ENCODE measurements at regions not wholly inside any gene's neighbourhood (a gene's known extent, or its start where the extent isn't known, plus 50 kb on each side); places are given as distances from the start of the nearest gene placed in this dataset.

DNA sequence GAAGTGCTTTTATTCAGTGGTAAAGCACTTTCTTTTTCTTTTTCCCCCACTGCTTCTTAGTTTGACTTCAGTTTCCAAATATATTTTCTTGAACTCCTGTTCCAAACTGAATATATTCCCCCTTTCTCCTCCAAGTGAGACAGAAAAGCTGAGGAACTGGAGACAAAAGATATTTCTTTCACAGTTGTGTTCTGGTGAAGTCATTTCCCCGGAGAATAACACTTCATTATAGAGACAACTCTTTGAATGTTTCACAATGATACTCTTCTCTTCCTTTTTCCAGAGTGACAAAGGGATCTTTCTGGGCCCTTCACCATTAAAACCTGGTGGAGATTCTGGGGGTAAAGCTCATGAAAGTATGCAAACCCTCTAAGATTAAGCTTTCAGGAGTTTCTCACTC is 860.8 kb upstream of the SLITRK5 start:
- in situ Hi-C loops (cut with HindIII; ENCODE audit: low pct_unique_long_range_greater_than_20kb, low sequenced_read_pairs): no loop called here
- TF ChIP-seq JUND (IDR thresholded peaks at IDR 0.05; ENCODE audit: low read depth): no peak
- DNase-seq (ENCODE audit: low read depth in 1 of 2, low spot score in 1 of 2): no peak

DNA sequence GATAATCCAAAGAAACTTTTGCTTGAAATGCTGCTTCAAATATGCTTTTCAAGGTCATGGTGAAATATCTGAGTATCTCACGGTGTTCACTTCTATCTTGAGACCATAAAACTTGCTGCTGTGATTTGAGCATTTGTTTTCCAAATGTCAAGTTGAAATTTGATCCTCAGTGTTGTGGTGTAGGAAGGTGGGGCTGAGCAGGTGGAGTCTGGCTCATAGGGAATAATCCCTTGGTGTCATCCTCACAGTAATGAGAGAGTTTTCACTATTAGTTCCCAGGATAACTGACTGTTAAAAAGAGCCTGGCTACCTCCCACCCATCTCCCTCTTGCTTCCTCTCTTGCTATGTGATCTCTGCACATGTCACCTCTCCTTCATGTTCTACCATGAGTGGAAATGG is 858.0 kb upstream of the SLITRK5 start:
- no peak for TF ChIP-seq JUND (IDR thresholded peaks at IDR 0.05; ENCODE audit: low read depth)
- DNase-seq (ENCODE audit: low read depth in 1 of 2, low spot score in 1 of 2): no peak
- in situ Hi-C loops (cut with HindIII; ENCODE audit: low pct_unique_long_range_greater_than_20kb, low sequenced_read_pairs): no loop called here

DNA sequence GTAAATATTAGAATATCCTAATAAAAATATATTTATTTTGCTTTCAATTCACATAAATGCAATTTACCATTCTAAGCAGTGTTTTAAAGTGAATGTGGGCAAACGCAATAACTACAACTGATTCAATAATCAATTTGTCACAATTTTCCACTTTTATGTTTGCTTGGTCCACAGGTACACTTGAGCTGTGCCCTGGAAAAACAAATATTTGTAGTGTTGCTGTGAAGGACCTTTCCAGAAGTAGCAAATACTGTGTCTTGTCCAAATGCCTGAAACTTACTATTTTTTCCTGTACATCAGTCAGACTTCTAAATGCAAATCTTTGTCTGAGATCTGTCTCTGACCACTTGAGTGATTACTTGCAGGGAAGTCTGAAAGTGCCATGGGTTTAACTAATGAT is 845.8 kb upstream of the SLITRK5 start:
- DNase-seq (ENCODE audit: low read depth in 1 of 2, low spot score in 1 of 2): peak in 1 of 2 experiments; percentile 10
- no peak for TF ChIP-seq JUND (IDR thresholded peaks at IDR 0.05; ENCODE audit: low read depth)
- in situ Hi-C loops (cut with HindIII; ENCODE audit: low pct_unique_long_range_greater_than_20kb, low sequenced_read_pairs): no loop called here

DNA sequence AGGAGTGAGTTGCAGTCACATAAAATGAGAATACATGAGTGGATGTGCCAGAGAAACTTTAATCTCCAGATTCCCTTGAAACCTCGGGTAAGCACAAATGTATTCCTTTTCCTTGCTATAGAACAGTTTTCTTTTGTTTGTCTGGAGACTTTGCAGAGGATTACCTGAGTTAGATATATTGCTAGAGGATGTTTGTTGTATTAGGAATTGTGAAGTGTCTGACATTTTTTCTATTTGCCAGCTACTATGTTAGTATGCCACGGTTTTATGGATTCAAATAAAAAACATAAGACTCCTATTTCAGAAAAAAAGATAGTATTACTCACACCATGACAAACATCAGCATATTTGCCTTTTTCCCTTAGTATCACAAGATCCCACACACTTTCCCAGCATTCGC is 844.9 kb upstream of the SLITRK5 start:
- DNase-seq (ENCODE audit: low read depth in 1 of 2, low spot score in 1 of 2): no peak
- in situ Hi-C loops (cut with HindIII; ENCODE audit: low pct_unique_long_range_greater_than_20kb, low sequenced_read_pairs): no loop called here
- no peak for TF ChIP-seq JUND (IDR thresholded peaks at IDR 0.05; ENCODE audit: low read depth)

DNA sequence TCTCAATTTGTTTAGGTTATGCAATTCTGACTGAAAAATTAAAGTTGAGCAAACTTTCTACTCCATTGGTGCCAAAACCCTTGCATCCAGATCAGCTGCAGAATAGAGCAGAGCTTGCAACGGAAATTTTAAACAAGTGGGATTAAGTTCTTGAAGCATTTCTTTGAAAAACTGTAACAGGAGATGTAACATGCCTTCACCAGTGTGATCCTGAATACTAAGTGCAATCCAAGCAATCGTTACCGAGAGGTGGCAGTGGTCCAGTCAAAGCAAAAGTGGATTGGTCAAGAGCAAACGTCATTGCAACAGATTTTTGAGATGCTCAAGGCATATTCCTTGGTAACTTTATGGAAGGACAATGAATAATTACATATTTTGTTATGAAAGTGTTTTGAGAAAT is 841.1 kb upstream of the SLITRK5 start:
- TF ChIP-seq JUND (IDR thresholded peaks at IDR 0.05; ENCODE audit: low read depth): no peak
- DNase-seq (ENCODE audit: low read depth in 1 of 2, low spot score in 1 of 2): no peak
- in situ Hi-C loops (cut with HindIII; ENCODE audit: low pct_unique_long_range_greater_than_20kb, low sequenced_read_pairs): no loop called here

DNA sequence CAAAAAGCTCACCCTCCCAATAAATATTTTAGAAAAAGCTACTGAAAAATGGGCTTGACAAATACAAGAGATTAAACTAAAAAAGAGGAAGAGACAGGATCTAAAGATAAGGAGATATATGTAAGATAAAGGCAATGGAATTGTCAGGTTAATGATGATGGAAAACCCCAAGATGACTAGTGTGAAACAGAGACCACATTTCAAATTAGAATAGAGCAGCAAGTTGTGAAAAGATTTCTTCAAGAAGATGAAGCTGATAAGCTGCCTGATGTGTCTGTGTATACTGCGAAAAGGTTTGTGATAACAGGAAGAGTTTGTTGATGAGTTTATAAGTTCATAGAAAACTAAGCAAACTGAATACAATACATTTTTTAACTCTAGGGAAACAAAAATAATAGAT is 840.1 kb upstream of the SLITRK5 start:
- in situ Hi-C loops (cut with HindIII; ENCODE audit: low pct_unique_long_range_greater_than_20kb, low sequenced_read_pairs): no loop called here
- no peak for TF ChIP-seq JUND (IDR thresholded peaks at IDR 0.05; ENCODE audit: low read depth)
- DNase-seq (ENCODE audit: low read depth in 1 of 2, low spot score in 1 of 2): no peak

DNA sequence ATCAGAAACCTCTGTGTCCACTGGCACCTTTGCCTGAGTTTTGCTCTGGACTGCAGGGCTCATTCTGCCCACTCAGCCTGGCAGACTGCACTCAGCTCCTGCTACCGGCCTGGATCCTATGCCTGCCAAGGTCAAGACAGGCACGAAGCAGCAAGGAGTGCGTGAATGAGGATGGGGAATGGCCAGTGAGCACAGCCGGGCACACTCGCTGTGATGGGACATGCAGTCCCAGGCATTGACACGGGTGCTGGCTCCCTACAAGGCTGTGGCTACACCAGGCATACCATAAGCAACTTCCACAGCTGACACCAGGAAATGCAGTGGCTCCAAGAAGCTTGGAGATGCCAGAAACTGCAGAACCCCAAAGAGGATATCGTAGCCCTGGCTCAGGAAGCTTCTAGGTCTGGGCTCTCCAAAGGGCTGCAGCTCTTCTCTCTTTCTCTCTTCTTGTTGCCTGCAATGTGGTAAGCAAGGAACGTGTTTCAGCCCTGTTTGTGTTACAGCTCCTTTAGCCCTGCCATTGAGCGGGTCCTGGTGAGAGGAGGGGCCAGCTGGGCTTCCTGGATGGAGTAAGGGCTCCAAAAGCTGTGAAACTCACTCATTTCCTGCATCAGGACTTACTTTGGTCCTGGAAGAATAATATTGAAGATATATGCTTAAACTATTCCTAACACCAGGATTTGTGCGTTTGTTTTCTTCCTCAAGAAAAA is 832.6 kb upstream of the SLITRK5 start:
- in situ Hi-C loops (cut with HindIII; ENCODE audit: low pct_unique_long_range_greater_than_20kb, low sequenced_read_pairs): no loop called here
- peak in 1 of 2 experiments; percentile 10 for DNase-seq (ENCODE audit: low read depth in 1 of 2, low spot score in 1 of 2)
- no peak for TF ChIP-seq JUND (IDR thresholded peaks at IDR 0.05; ENCODE audit: low read depth)

DNA sequence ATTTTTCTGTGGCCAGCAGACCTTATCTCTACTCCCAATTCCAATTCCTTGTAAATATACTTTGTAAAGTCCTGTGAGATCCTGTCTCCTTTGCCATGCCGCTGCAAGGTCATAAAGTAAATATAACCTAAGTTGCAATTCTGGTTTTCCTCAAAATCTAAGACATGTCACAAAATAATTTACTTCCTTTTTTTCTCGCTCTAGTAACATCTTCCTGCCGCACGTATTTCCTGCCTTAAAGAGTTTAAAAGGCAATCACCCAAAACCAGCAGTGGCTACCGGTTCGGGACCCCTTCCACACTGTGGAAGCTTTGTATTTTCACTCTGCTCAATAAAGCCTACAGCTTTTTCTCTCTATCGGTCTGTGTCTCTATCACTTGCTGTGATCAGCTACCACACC is 832.0 kb upstream of the SLITRK5 start:
- DNase-seq (ENCODE audit: low read depth in 1 of 2, low spot score in 1 of 2): peak in 1 of 2 experiments; percentile 44
- in situ Hi-C loops (cut with HindIII; ENCODE audit: low pct_unique_long_range_greater_than_20kb, low sequenced_read_pairs): no loop called here
- TF ChIP-seq JUND (IDR thresholded peaks at IDR 0.05; ENCODE audit: low read depth): no peak

DNA sequence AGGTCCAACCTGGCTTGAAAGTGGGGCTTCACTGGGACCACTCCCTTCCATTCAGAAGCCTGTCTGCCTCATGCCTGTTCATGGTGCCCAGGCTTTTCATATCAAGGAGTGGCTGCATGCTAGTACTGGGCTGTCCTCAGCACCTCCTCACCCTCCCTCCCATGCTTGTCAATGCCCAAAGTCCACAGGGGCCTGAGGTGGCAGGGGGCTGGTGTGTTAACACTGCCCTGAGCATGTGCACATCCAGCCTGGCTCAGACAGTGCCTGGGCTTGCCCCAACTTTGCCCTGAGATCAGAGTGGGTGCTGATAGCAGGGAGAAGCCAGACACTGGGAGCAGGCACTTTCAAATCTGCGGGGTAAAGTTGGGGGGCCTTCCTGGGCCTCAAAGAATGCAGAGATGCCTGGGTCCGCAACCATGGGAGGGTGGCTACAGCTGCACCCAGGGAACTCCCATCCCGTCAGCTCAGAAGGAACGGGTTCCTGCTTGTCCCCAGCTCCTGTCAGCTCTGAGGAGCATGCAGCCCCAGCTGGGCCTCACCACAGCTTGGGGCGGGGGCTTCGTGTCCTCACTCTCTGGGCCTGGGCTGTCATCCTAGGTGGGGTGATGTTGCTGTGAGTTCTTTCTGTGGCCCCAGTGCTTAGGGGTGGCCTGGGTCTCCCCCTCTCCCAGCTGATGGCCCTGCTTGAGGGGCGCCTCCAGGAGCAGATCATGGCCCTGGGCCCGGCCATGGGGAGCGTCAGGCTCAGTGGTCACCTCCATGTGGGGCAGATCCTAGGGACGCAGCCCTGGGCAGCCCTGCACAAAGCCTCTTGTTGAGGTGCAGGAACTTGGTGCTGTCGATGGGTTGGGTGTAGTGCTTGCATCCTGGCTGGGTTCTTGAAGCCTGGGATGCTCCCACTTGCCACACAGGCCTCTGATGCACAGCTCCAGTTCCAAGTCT is 830.6 kb upstream of the SLITRK5 start:
- no peak for TF ChIP-seq JUND (IDR thresholded peaks at IDR 0.05; ENCODE audit: low read depth)
- no peak for DNase-seq (ENCODE audit: low read depth in 1 of 2, low spot score in 1 of 2)
- in situ Hi-C loops (cut with HindIII; ENCODE audit: low pct_unique_long_range_greater_than_20kb, low sequenced_read_pairs): no loop called here

DNA sequence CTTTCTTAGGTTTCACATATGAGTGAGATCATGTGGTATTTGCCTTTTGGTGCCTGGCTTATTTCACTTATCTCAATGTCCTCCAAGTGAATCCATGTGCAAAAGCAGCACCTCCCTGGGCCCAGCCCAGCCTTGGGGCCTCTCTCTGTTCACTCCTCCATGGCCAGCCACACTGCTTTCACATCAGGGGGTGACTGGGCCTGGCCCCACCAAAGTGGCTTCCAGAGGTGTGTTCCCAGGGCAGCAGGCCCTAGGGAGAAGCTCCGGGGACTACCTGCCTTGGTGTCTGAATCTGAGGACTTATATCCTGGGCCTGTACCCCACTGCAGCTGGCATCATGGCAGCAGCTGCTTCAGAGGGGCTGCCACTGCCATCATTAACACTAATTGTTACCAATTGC is 829.9 kb upstream of the SLITRK5 start:
- TF ChIP-seq JUND (IDR thresholded peaks at IDR 0.05; ENCODE audit: low read depth): no peak
- in situ Hi-C loops (cut with HindIII; ENCODE audit: low pct_unique_long_range_greater_than_20kb, low sequenced_read_pairs): no loop called here
- no peak for DNase-seq (ENCODE audit: low read depth in 1 of 2, low spot score in 1 of 2)

DNA sequence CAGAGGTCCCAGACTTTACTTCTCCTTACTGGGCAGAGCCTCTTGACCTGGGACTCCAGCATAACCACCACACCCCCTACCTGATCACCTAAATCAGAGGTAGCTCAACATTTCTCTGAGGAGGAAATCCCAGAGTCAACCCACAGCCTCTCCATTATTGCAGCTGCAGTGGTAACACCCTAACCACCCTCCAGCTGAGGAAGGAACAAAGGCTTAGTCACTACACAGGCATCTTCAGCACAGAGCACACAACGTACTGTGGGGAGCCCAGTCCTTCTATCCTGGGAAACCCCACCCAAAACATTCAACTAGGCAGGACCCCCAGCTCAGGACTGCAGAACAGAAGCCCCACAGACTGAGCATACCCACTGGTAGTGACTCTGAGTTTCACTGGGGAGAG is 824.7 kb upstream of the SLITRK5 start:
- in situ Hi-C loops (cut with HindIII; ENCODE audit: low pct_unique_long_range_greater_than_20kb, low sequenced_read_pairs): no loop called here
- TF ChIP-seq JUND (IDR thresholded peaks at IDR 0.05; ENCODE audit: low read depth): no peak
- DNase-seq (ENCODE audit: low read depth in 1 of 2, low spot score in 1 of 2): no peak

DNA sequence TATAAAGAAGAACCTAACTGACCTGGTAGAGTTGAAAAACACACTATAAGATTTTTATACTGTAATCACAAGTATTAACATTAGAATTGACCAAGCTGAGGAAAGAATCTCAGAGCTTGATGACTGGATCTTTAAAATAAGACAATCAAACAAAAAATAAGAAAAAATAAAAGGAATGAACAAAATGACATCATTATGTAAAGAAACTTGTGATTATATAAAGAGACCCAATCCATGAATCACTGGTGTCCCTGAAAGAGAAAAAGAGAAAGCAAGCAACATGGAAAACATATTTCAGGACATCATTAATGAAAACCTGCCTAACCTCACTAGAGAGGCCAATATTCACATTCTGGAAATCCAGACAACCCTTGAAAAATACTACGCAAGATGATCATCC is 822.5 kb upstream of the SLITRK5 start:
- in situ Hi-C loops (cut with HindIII; ENCODE audit: low pct_unique_long_range_greater_than_20kb, low sequenced_read_pairs): no loop called here
- TF ChIP-seq JUND (IDR thresholded peaks at IDR 0.05; ENCODE audit: low read depth): no peak

DNA sequence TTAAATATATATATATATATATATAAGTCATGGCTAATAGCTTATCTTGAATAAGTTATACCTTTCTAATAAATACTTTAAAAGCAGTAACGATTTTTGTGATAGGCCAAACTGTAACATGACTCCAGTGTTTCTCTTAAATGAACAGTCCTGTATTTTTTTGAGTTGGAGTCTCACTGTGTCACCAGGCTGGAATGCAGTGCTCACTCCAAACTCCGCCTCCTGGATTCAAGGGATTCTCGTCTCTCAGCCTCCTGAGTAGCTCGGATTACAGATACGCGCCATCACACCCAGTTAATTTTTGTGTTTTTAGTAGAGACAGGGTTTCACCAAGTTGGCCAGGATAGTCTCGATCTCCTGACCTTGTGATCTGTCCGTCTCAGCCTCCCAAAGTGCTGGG is 814.2 kb upstream of the SLITRK5 start:
- TF ChIP-seq JUND (IDR thresholded peaks at IDR 0.05; ENCODE audit: low read depth): no peak
- peak in 1 of 2 experiments; percentile 45 for DNase-seq (ENCODE audit: low read depth in 1 of 2, low spot score in 1 of 2)
- in situ Hi-C loops (cut with HindIII; ENCODE audit: low pct_unique_long_range_greater_than_20kb, low sequenced_read_pairs): no loop called here

More for the DNA sequence above, 822.5 kb upstream of the SLITRK5 start:
- DNase-seq (ENCODE audit: low read depth in 1 of 2, low spot score in 1 of 2): no peak

All from T47D (cell line).